Tibial nerve (tissue), 4 donors: ENCODE measurements at regions not wholly inside any gene's neighbourhood (a gene's known extent, or its start where the extent isn't known, plus 50 kb on each side); places are given as distances from the start of the nearest gene placed in this dataset.

Source experiments
- DNase-seq, 2 donors: peaks; one replicate each; pipeline ENCODE4 v3.0.0-alpha.2; 2019; ENCODE audit warnings: low spot score in 2 of 2
- H3K27ac ChIP-seq, 4 donors: fragments of 200-600 bp; sonication (generic) in 3 of 4; one replicate each; pipeline ENCODE4 v1.5.1; 2017 to 2019; ENCODE audit warnings: mild to moderate bottlenecking in 1 of 4
- H3K27me3 ChIP-seq, 2 donors: fragments of 200-600 bp; sonication (generic) in 1 of 2; one replicate each; pipeline versions ENCODE4 v1.5.1 to v1.6.0; 2017 to 2019
- H3K36me3 ChIP-seq, 3 donors: fragments of 200-600 bp; sonication (generic); one replicate each; pipeline ENCODE4 v1.5.1; 2018 to 2019
- H3K4me1 ChIP-seq, 4 donors: fragments of 200-600 bp; sonication (generic) in 3 of 4; one replicate each; pipeline ENCODE4 v1.5.1; 2017 to 2019
- H3K4me3 ChIP-seq, 4 donors: fragments of 200-600 bp; sonication (generic) in 3 of 4; one replicate each; pipeline ENCODE4 v1.5.1; 2017 to 2019; ENCODE audit warnings: mild to moderate bottlenecking in 1 of 4, moderate library complexity in 1 of 4
- H3K9me3 ChIP-seq, 4 donors: fragments of 200-600 bp; sonication (generic) in 3 of 4; one replicate each; pipeline ENCODE4 v1.5.1; 2017 to 2019
- EP300 ChIP-seq, 2 donors: sonication (generic); formaldehyde crosslinking; IDR thresholded peaks; one replicate each; pipeline ENCODE4 v1.6.1; 2017; ENCODE audit warnings: antibody characterized with exemption in 2 of 2, mild to moderate bottlenecking in 1 of 2
- POLR2A ChIP-seq, 2 donors: fragments of 450-650 bp; IDR thresholded peaks; one replicate each; pipeline ENCODE4 v1.6.1; 2017; ENCODE audit warnings: antibody characterized with exemption in 2 of 2, mild to moderate bottlenecking in 2 of 2, moderate library complexity in 2 of 2
- WGBS, 2 donors: methylation state at CpG; one replicate each; pipeline ENCODE4 v1.1.5; 2018; 5-methylcytosine and 5-hydroxymethylcytosine counted together
- TF ChIP-seq, protein P1 (sequence below), 5 experiments: fragments of 200-600 bp in 3 of 5; fragments of 450-650 bp in 2 of 5; sonication (generic) in 3 of 5; IDR thresholded peaks; one replicate each; pipeline ENCODE4 v1.5.1; 2016 to 2019; ENCODE audit warnings: antibody characterized with exemption in 5 of 5, mild to moderate bottlenecking in 3 of 5, moderate library complexity in 2 of 5

- WGBS, 2 donors = 72% methylated on average over 6 of the region's 6 CpGs
- Histone ChIP-seq H3K9me3 (peaks cover 0 to 29% (median 0%) of the 10 kb centered on the region in 4 donors), H3K36me3 (no peaks in the 10 kb centered on the region), H3K4me3 (no peak overlapping the region), H3K4me1 (no peaks in the 10 kb centered on the region), H3K27me3 (peaks cover 0 to 38% of the 10 kb centered on the region in 2 donors), H3K27ac (no peak overlapping the region)
- DNase-seq = no peak
- no peak for TF ChIP-seq EP300 (IDR thresholded peaks at IDR 0.05)
- no peak for TF ChIP-seq POLR2A (IDR thresholded peaks at IDR 0.05)
- TF ChIP-seq, protein P1, sequence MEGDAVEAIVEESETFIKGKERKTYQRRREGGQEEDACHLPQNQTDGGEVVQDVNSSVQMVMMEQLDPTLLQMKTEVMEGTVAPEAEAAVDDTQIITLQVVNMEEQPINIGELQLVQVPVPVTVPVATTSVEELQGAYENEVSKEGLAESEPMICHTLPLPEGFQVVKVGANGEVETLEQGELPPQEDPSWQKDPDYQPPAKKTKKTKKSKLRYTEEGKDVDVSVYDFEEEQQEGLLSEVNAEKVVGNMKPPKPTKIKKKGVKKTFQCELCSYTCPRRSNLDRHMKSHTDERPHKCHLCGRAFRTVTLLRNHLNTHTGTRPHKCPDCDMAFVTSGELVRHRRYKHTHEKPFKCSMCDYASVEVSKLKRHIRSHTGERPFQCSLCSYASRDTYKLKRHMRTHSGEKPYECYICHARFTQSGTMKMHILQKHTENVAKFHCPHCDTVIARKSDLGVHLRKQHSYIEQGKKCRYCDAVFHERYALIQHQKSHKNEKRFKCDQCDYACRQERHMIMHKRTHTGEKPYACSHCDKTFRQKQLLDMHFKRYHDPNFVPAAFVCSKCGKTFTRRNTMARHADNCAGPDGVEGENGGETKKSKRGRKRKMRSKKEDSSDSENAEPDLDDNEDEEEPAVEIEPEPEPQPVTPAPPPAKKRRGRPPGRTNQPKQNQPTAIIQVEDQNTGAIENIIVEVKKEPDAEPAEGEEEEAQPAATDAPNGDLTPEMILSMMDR (IDR thresholded peaks at IDR 0.05) = no peak
These were observed 66.9 kb upstream of the ADRA2C start for GRCh38 chr4:3699261-3699660.

DNA sequence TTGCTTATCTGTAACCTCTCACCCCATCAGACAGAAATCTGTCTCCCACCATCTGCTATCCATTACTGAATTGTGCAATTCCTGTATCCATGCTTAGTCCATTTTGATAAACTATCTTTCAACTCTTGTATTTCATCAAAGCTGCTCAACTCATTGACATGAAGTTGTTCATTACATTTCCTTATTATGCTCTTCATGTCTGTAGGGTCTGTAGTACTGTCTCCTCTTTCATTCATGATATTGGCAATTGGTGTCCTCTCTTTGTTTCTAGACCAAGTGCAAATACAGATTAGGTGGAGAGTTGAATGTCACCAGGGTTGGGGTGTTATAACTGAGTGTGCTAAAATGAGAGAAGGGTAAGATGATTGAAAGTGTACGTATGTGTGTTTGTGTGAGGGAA, 69.2 kb upstream of the ADRA2C start:
- H3K27ac ChIP-seq = no peak overlapping the region
- H3K4me3 ChIP-seq = no peak overlapping the region
- no peaks in the 10 kb centered on the region for H3K36me3 ChIP-seq
- H3K4me1 ChIP-seq = no peaks in the 10 kb centered on the region
- WGBS, 2 donors = 94 to 100% methylated on average over 1 of the region's 1 CpG
- TF ChIP-seq, protein P1 (IDR thresholded peaks at IDR 0.05) = no peak
- TF ChIP-seq POLR2A (IDR thresholded peaks at IDR 0.05) (no peak), EP300 (IDR thresholded peaks at IDR 0.05) (no peak)
- H3K27me3 ChIP-seq = peaks cover 0 to 18% of the 10 kb centered on the region in 2 donors
- peaks cover 0 to 29% (median 0%) of the 10 kb centered on the region in 4 donors for H3K9me3 ChIP-seq
- DNase-seq = no peak

DNA sequence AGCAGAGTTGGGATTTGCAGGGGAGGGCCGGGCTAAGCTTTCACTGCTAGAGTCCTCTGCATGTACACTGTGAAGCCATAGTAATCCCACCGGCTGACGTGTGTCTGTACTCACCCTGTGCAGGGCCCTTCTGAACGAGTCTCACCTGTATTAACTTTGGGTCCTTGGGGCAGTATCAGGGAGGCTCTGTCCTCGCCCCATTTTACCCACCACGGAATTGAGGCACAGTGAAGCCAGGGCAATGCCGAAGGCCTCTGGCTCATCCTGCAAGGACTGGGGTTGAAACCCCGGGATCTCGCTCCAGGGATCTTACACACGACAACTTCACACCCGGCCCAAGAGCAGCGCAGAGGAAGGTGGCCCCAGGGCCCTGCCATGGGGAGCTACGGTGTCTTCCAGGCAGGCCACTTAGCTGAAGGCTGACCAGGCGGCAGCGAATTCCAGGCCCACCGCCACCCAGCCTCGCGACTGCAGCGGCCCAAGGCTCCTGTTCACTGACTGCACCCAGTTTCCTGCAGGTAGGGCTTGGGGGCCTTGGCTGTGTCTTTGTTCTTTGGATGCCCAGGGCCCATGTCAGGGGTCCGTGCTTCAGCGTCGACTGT, 75.5 kb upstream of the ADRA2C start:
- no peak for DNase-seq
- H3K27ac ChIP-seq = no peak overlapping the region
- no peaks in the 10 kb centered on the region for H3K27me3 ChIP-seq
- H3K9me3 ChIP-seq = peaks cover 0 to 11% (median 0%) of the 10 kb centered on the region in 4 donors
- TF ChIP-seq, protein P1 (IDR thresholded peaks at IDR 0.05) = no peak
- no peak for TF ChIP-seq EP300 (IDR thresholded peaks at IDR 0.05)
- TF ChIP-seq POLR2A (IDR thresholded peaks at IDR 0.05) = no peak
- no peaks in the 10 kb centered on the region for H3K36me3 ChIP-seq
- H3K4me3 ChIP-seq = no peak overlapping the region
- no peaks in the 10 kb centered on the region for H3K4me1 ChIP-seq
- WGBS, 2 donors = 82 to 85% methylated on average over 18 to 22 of the region's 22 CpGs

DNA sequence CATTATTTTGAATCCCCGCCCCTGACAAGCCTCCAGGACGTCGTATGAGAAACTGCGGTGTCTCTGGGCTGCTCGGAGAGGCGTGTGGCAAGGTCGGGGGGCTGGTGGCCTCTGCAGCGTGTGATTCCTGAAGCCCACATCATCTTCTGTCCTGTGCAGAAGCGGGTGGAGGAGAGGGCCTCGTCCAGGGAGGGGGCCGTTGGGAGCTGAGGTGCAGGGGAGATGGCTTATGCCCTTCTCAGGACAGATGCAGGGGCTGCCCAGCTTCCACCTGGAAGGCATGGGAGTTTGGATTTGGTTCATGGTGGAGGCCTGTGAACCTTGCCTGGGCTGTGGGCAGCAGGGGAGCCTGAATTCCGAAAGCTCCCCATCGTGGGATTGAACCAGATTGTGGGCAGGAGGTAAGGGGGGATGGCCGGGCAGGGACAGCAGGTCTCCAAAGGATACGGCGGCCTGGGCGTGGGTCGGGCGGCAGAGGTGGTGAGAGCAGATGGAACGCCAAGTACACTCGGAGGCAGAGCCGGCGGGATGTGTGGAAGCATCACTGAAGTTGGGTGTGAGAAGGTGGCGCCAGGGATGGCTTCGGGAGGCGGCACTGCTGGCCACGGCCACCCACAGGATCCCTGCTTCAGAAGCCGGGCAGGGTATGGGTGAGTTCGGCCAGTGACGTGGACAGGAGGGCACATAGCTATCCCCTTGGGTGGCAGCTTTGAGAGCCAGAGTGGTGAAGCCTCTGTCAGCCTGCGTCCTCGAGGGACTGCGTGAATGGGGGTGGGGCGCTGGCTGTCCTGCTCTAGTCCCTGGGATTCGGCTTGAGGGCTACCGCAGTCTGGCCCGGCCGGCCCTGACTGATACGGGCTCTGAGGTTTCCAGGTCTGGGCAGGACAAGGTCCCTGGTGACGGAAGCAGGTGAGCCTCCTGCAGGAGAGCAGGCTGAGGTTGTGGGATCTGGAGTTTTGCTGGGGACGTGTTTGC, 76.3 kb upstream of the ADRA2C start:
- no peak for DNase-seq
- 86 to 91% methylated on average over 34 to 41 of the region's 41 CpGs for WGBS, 2 donors
- Histone ChIP-seq H3K36me3 (no peaks in the 10 kb centered on the region), H3K4me1 (no peaks in the 10 kb centered on the region), H3K9me3 (peaks cover 0 to 4% (median 0%) of the 10 kb centered on the region in 4 donors), H3K27me3 (no peaks in the 10 kb centered on the region), H3K4me3 (no peak overlapping the region), H3K27ac (no peak overlapping the region)
- TF ChIP-seq POLR2A (IDR thresholded peaks at IDR 0.05) = no peak

DNA sequence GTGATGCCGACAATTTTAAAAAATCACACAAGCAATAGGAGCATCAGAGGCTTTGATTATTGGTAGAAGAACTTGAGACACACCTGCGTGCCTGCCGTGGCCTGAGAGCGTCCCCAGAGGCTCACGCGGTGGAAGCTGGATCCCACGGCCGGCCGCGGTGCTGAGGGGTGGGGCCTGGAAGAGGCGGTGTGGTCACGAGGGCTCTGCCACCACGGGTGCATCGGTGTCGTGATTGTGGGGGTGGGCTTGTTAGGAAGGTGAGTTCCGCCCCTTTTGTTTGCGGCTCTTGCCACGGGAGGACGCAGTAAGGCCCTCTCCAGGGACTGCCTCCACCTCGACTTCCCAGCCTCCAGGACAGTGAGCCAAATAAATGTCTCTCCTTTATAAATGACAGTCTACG, 77.2 kb upstream of the ADRA2C start:
- Histone ChIP-seq H3K4me3 (no peak overlapping the region), H3K27me3 (no peaks in the 10 kb centered on the region), H3K4me1 (no peaks in the 10 kb centered on the region), H3K36me3 (no peaks in the 10 kb centered on the region), H3K27ac (no peak overlapping the region), H3K9me3 (peaks cover 0 to 4% (median 0%) of the 10 kb centered on the region in 4 donors)
- DNase-seq = no peak
- whole genome bisulfite sequencing, 2 donors = 82% methylated on average over 18 to 21 of the region's 21 CpGs
- TF ChIP-seq EP300 (IDR thresholded peaks at IDR 0.05) = no peak
- TF ChIP-seq, protein P1 (IDR thresholded peaks at IDR 0.05) = no peak
- TF ChIP-seq POLR2A (IDR thresholded peaks at IDR 0.05) = no peak
